Keratinocyte (primary cell): ENCODE measurements at regions not wholly inside any gene's neighbourhood (a gene's known extent, or its start where the extent isn't known, plus 50 kb on each side); places are given as distances from the start of the nearest gene placed in this dataset.
"Not testable (repeated sequence)": the region's sequence is repeated elsewhere in the genome, so short reads cannot be mapped to it uniquely, and the experiment has no call there.

ENCODE experiments used
- DNase-seq: peaks from one replicate; pipeline ENCODE4 v3.0.0-alpha.2; 2011; ENCODE audit warnings: low read depth, missing footprints, low spot score
- FAIRE-seq: peaks from 2 replicates; lab custom pipeline; 2011; peaks lifted over from hg19 to GRCh38; lab: Jason Lieb, UNC
- H2AFZ ChIP-seq: 2 replicates; pipeline ENCODE4 v1.6.0; 2012; ENCODE audit warnings: low read length, control low read depth, inconsistent platforms; ENCODE audit not compliant: control insufficient read depth
- H3K27ac ChIP-seq: 2 replicates; pipeline ENCODE4 v1.5.1; 2011; ENCODE audit warnings: low read length; ENCODE audit not compliant: control insufficient read depth, insufficient read depth
- H3K27me3 ChIP-seq: 3 replicates; pipeline ENCODE4 v1.6.0; 2011; ENCODE audit warnings: low read length; ENCODE audit not compliant: control insufficient read depth, insufficient read depth; ENCODE audit errors: extremely low read depth
- H3K36me3 ChIP-seq, 2 experiments: 2 replicates in 1 of 2; 3 replicates in 1 of 2; pipeline ENCODE4 v1.5.1; 2011; ENCODE audit warnings: low read length in 2 of 2, mild to moderate bottlenecking in 1 of 2; ENCODE audit not compliant: control insufficient read depth in 2 of 2, insufficient read depth in 2 of 2; ENCODE audit errors: extremely low read depth in 1 of 2
- H3K4me1 ChIP-seq: 3 replicates; pipeline ENCODE4 v1.5.1; 2011; ENCODE audit warnings: low read length; ENCODE audit not compliant: control insufficient read depth, insufficient read depth; ENCODE audit errors: extremely low read depth
- H3K4me2 ChIP-seq: 3 replicates; pipeline ENCODE4 v1.6.0; 2011; ENCODE audit warnings: low read depth, low read length; ENCODE audit not compliant: control insufficient read depth, insufficient read depth; ENCODE audit errors: extremely low read depth
- H3K4me3 ChIP-seq, 3 experiments: fragments of 200-600 bp in 1 of 3; sonication (generic) in 1 of 3; 2 replicates in 2 of 3; 3 replicates in 1 of 3; pipeline ENCODE4 v1.5.1; 2011 to 2016; ENCODE audit warnings: low read length in 3 of 3, mild to moderate bottlenecking in 3 of 3, control low read depth in 2 of 3, inconsistent platforms in 1 of 3, low read depth in 1 of 3, mixed read lengths in 1 of 3, mixed run types in 1 of 3, moderate library complexity in 1 of 3; ENCODE audit not compliant: control insufficient read depth in 2 of 3, insufficient read depth in 2 of 3; ENCODE audit errors: extremely low read depth in 1 of 3
- H3K79me2 ChIP-seq: 2 replicates; pipeline ENCODE4 v1.6.0; 2012; ENCODE audit warnings: low read length; ENCODE audit not compliant: control insufficient read depth, insufficient read depth
- H3K9ac ChIP-seq: 3 replicates; pipeline ENCODE4 v1.6.0; 2011; ENCODE audit warnings: low read length; ENCODE audit not compliant: control insufficient read depth, insufficient read depth; ENCODE audit errors: extremely low read depth
- H3K9me1 ChIP-seq: 3 replicates; pipeline ENCODE4 v1.6.0; 2011; ENCODE audit warnings: low read length; ENCODE audit not compliant: control insufficient read depth, insufficient read depth; ENCODE audit errors: extremely low read depth
- H3K9me3 ChIP-seq: 2 replicates; pipeline ENCODE4 v1.5.1; 2012; ENCODE audit warnings: low read depth, low read length; ENCODE audit not compliant: control insufficient read depth
- H4K20me1 ChIP-seq: 3 replicates; pipeline ENCODE4 v1.6.0; 2011; ENCODE audit warnings: low read length; ENCODE audit not compliant: control insufficient read depth, insufficient read depth; ENCODE audit errors: extremely low read depth
- CTCF ChIP-seq, 3 experiments: IDR thresholded peaks in 1 of 3; conservative IDR thresholded peaks in 1 of 3; optimal IDR thresholded peaks in 1 of 3; 2 replicates in 2 of 3; 3 replicates in 1 of 3; pipeline versions ENCODE3 to v1.5.1; 2011; ENCODE audit warnings: low read length in 3 of 3, mild to moderate bottlenecking in 3 of 3, moderate library complexity in 2 of 3, control low read depth in 1 of 3, inconsistent platforms in 1 of 3; ENCODE audit not compliant: insufficient read depth in 2 of 3; ENCODE audit errors: extremely low read depth in 1 of 3
- EZH2 ChIP-seq: IDR thresholded peaks from one replicate; pipeline ENCODE4 v1.6.1; 2012; ENCODE audit warnings: inconsistent platforms, mild to moderate bottlenecking, low read length, moderate library complexity
- dilution Hi-C: fragments of 300-500 bp; cut with MboI; formaldehyde crosslinking; loops from one replicate; pipeline ENCODE4 v1.7.0; 2020; ENCODE audit warnings: low sequenced_read_pairs; ENCODE audit not compliant: extremely low pct_ligation_motif_present

GRCh38 chr16:66175636-66176035, 190.9 kb upstream of the CDH5 start:
- H3K4me1 ChIP-seq, result no peaks in the 10 kb centered on the region
- H3K36me3 ChIP-seq, result no peaks in the 10 kb centered on the region
- no peaks in the 10 kb centered on the region for H3K9me1 ChIP-seq
- TF ChIP-seq CTCF (optimal IDR thresholded peaks at IDR 0.05 in 1 of 3, IDR thresholded peaks at IDR 0.05 in 1 of 3, conservative IDR thresholded peaks at IDR 0.05 in 1 of 3; ENCODE audit: extremely low read depth in 1 of 3, insufficient read depth in 2 of 3, low read length in 3 of 3), result no peak
- no peak for TF ChIP-seq EZH2
- peaks cover 3% of the 10 kb centered on the region for H3K9me3 ChIP-seq
- H3K4me2 ChIP-seq, result no peak overlapping the region
- H3K27ac ChIP-seq, result no peak overlapping the region
- DNase-seq (no peak), FAIRE-seq (no peak)
- H3K27me3 ChIP-seq, result no peaks in the 10 kb centered on the region
- H2AFZ ChIP-seq, result no peak overlapping the region
- dilution Hi-C loops, result no loop called here
- H3K9ac ChIP-seq, result no peak overlapping the region
- H3K4me3 ChIP-seq, result no peak overlapping the region
- no peaks in the 10 kb centered on the region for H3K79me2 ChIP-seq
- H4K20me1 ChIP-seq, result no peaks in the 10 kb centered on the region

GRCh38 chr16:66175058-66175457, 191.4 kb upstream of the CDH5 start:
- dilution Hi-C loops, result no loop called here
- H3K27ac ChIP-seq, result no peak overlapping the region
- H3K79me2 ChIP-seq, result no peaks in the 10 kb centered on the region
- DNase-seq, result no peak
- no peaks in the 10 kb centered on the region for H3K36me3 ChIP-seq
- no peak for FAIRE-seq
- no peak overlapping the region for H2AFZ ChIP-seq
- no peaks in the 10 kb centered on the region for H3K9me1 ChIP-seq
- TF ChIP-seq CTCF (optimal IDR thresholded peaks at IDR 0.05 in 1 of 3, IDR thresholded peaks at IDR 0.05 in 1 of 3, conservative IDR thresholded peaks at IDR 0.05 in 1 of 3; ENCODE audit: extremely low read depth in 1 of 3, insufficient read depth in 2 of 3, low read length in 3 of 3) (no peak), EZH2 (no peak)
- no peak overlapping the region for H3K4me3 ChIP-seq
- H3K4me2 ChIP-seq, result no peak overlapping the region
- peaks cover 3% of the 10 kb centered on the region for H3K9me3 ChIP-seq
- H3K27me3 ChIP-seq, result no peaks in the 10 kb centered on the region
- no peak overlapping the region for H3K9ac ChIP-seq
- no peaks in the 10 kb centered on the region for H3K4me1 ChIP-seq
- H4K20me1 ChIP-seq, result no peaks in the 10 kb centered on the region

- FAIRE-seq, H3K9me3 ChIP-seq, H3K79me2 ChIP-seq, H2AFZ ChIP-seq, dilution Hi-C loops, DNase-seq, H4K20me1 ChIP-seq, H3K27ac ChIP-seq, H3K9ac ChIP-seq, H3K9me1 ChIP-seq, H3K27me3 ChIP-seq, H3K36me3 ChIP-seq, H3K4me3 ChIP-seq, H3K4me2 ChIP-seq, H3K4me1 ChIP-seq: not testable (repeated sequence)
Observed at GRCh38 chr16:66173796-66174195, 192.7 kb upstream of the CDH5 start.

GRCh38 chr16:66173181-66173580, 193.3 kb upstream of the CDH5 start:
- H3K27me3 ChIP-seq, H3K9ac ChIP-seq, dilution Hi-C loops, H3K9me3 ChIP-seq, H3K36me3 ChIP-seq, DNase-seq, H3K9me1 ChIP-seq, H3K79me2 ChIP-seq, H3K4me2 ChIP-seq, H3K27ac ChIP-seq, FAIRE-seq, H4K20me1 ChIP-seq, H2AFZ ChIP-seq, H3K4me1 ChIP-seq, H3K4me3 ChIP-seq: not testable (repeated sequence)
